ENCODE measurements at regions not wholly inside any gene's neighbourhood (a gene's known extent, or its start where the extent isn't known, plus 50 kb on each side); places are given as distances from the start of the nearest gene placed in this dataset.

DNA sequence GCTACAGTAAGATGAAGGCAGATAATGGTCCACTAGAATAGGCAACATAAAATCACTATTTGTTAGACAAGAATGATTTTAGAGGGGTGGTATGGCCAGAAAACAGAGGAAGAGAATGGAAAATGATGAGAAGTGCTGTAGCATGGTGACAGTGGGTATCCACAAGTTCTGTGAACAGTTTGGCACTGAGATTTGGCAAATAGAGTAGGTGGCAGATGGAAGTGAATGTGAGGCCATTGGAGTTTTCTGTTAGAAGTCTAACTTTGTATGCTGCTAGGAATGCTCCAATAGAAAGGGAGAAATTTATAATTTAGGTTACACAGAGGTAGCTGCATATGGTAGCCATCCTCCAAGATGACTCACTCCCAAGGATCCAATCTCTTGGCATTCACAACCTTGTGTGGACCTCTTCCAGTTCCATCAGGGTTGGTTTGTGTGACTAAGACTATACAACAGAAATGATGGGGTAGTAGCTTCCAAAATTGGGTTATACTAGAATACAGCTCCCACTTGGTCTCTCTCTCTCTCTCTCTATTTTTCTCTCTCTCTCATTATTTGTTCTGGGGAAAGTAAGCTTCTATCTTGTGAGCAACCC lies 646.9 kb upstream of the ZNF608 start:
- no peak for DNase-seq (ENCODE audit: low spot score in 2 of 2)
- Histone ChIP-seq H3K36me3 (no peaks in the 10 kb centered on the region), H3K4me3 (no peak overlapping the region), H3K27ac (no peak overlapping the region), H3K9me3 (no peaks in the 10 kb centered on the region), H3K27me3 (no peaks in the 10 kb centered on the region), H3K4me1 (no peaks in the 10 kb centered on the region)
- TF ChIP-seq EP300 (IDR thresholded peaks at IDR 0.05) (no peak), POLR2AphosphoS5 (IDR thresholded peaks at IDR 0.05) (no peak)

- no peak for TF ChIP-seq POLR2AphosphoS5 (IDR thresholded peaks at IDR 0.05)
- TF ChIP-seq CTCF (IDR thresholded peaks at IDR 0.05): no peak
- TF ChIP-seq POLR2A (IDR thresholded peaks at IDR 0.05): no peak
- TF ChIP-seq EP300 (IDR thresholded peaks at IDR 0.05): no peak
- H3K27ac ChIP-seq: no peak overlapping the region
- no peak overlapping the region for H3K4me3 ChIP-seq
- no peak for DNase-seq (ENCODE audit: low spot score in 2 of 2)
- H3K36me3 ChIP-seq: no peaks in the 10 kb centered on the region
- H3K27me3 ChIP-seq: no peaks in the 10 kb centered on the region
- no peaks in the 10 kb centered on the region for H3K4me1 ChIP-seq
- no peaks in the 10 kb centered on the region for H3K9me3 ChIP-seq
- WGBS: 82% methylated on average over 1 of the region's 1 CpG
Measured at GRCh38 chr5:125394661-125395280, 648.3 kb upstream of the ZNF608 start.

DNA sequence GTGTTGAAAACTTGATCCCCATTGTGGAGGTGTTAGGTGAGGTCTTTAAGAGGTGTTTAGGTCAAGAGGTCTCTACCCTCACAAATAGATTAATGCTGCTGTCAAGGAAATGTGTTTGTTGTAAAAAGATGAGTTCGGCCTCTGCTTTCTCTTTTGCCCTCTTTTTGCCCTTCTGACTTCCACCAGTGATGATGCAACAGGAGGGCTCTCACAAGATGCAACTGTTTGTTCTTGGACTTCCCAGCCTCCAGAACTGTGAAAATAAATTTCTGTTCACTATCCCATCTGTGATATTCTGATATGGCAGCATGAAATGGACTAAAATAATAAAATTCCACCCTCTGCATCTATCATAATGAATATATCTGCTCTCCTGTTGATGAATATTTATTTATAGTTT lies 650.0 kb upstream of the ZNF608 start:
- Histone ChIP-seq H3K4me3 (no peak overlapping the region), H3K27ac (no peak overlapping the region), H3K4me1 (no peaks in the 10 kb centered on the region), H3K36me3 (no peaks in the 10 kb centered on the region), H3K27me3 (no peaks in the 10 kb centered on the region), H3K9me3 (no peaks in the 10 kb centered on the region)
- no peak for DNase-seq (ENCODE audit: low spot score in 2 of 2)
- TF ChIP-seq EP300 (IDR thresholded peaks at IDR 0.05) (no peak), CTCF (IDR thresholded peaks at IDR 0.05) (no peak), POLR2AphosphoS5 (IDR thresholded peaks at IDR 0.05) (no peak), POLR2A (IDR thresholded peaks at IDR 0.05) (no peak)
- WGBS: 93% methylated on average over 1 of the region's 1 CpG

DNA sequence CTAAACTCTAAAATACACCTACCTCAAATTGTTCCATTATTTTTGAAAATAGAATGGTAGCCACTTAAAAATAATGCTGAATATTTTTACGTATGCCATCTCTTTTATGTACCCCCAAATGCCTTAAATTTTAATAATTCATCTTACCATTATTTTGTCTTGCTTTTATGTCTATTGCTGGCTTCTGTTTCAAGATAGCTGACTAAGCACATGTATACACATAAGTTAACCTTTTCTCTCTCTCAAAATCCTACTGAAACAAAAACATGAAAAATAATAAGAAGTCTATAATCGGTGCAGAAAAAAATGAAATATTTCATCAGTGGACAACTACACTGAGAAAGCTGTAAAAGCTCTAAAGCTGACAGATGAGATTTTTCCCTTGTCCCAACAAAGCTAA lies 652.0 kb upstream of the ZNF608 start:
- H3K36me3 ChIP-seq: no peaks in the 10 kb centered on the region
- no peak for DNase-seq (ENCODE audit: low spot score in 2 of 2)
- no peak overlapping the region for H3K4me3 ChIP-seq
- no peak for TF ChIP-seq POLR2AphosphoS5 (IDR thresholded peaks at IDR 0.05)
- no peak for TF ChIP-seq CTCF (IDR thresholded peaks at IDR 0.05)
- TF ChIP-seq POLR2A (IDR thresholded peaks at IDR 0.05): no peak
- no peak for TF ChIP-seq EP300 (IDR thresholded peaks at IDR 0.05)
- H3K27ac ChIP-seq: no peak overlapping the region
- no peaks in the 10 kb centered on the region for H3K9me3 ChIP-seq
- 93% methylated on average over 2 of the region's 2 CpGs for WGBS
- H3K4me1 ChIP-seq: no peaks in the 10 kb centered on the region
- H3K27me3 ChIP-seq: no peaks in the 10 kb centered on the region

- WGBS: 92% methylated on average over 3 of the region's 3 CpGs
- no peak overlapping the region for H3K27ac ChIP-seq
- no peaks in the 10 kb centered on the region for H3K36me3 ChIP-seq
- TF ChIP-seq POLR2AphosphoS5 (IDR thresholded peaks at IDR 0.05) (no peak), POLR2A (IDR thresholded peaks at IDR 0.05) (no peak), EP300 (IDR thresholded peaks at IDR 0.05) (no peak), CTCF (IDR thresholded peaks at IDR 0.05) (no peak)
- no peak overlapping the region for H3K4me3 ChIP-seq
- DNase-seq (ENCODE audit: low spot score in 2 of 2): no peak
- H3K27me3 ChIP-seq: no peaks in the 10 kb centered on the region
- H3K4me1 ChIP-seq: no peaks in the 10 kb centered on the region
- H3K9me3 ChIP-seq: no peaks in the 10 kb centered on the region
Measured at GRCh38 chr5:125399885-125400284, 653.4 kb upstream of the ZNF608 start.

All from suprapubic skin (tissue), 4 donors.